NOMO-1 treated with DMSO at 0.1 percent for 48 hours (cell line): ENCODE measurements at regions not wholly inside any gene's neighbourhood (a gene's known extent, or its start where the extent isn't known, plus 50 kb on each side); places are given as distances from the start of the nearest gene placed in this dataset.
"Not testable (repeated sequence)": the region's sequence is repeated elsewhere in the genome, so short reads cannot be mapped to it uniquely, and the experiment has no call there.

Experiments
- DNase-seq: peaks from one replicate; lab custom pipeline; 2025; ENCODE audit not compliant: unreplicated experiment; lab: John Stamatoyannopoulos, UW

DNA sequence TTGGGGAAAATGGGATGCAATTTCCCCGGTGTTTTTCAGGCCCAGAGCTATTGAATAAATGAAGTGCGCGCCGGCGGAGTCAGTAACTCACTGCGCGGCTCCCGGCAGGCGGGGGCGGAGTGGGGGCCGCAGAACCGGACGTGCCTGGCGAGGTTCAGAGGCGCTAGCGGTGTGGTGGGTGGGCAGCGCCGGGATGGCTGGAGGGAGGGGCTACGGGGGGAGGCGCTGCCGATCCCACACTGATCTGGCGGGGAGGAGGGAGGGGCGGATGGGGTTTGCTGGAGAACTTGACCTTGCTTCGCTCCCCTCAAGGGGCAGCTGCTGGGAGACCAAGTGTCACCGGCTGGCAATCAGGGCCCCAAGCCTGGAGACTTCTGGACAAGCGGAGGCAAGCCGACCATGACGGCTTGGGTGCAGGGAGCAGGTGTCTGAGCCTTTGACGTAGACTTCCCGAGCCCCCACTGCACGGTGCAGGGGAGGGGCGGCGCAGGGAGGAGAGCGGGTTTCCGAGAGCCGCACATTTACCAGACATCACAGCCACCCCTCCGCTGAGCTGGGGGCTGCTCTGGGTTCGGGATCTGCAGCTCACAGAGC lies 174.1 kb upstream of the RTL1 start:
- no peak for DNase-seq

DNA sequence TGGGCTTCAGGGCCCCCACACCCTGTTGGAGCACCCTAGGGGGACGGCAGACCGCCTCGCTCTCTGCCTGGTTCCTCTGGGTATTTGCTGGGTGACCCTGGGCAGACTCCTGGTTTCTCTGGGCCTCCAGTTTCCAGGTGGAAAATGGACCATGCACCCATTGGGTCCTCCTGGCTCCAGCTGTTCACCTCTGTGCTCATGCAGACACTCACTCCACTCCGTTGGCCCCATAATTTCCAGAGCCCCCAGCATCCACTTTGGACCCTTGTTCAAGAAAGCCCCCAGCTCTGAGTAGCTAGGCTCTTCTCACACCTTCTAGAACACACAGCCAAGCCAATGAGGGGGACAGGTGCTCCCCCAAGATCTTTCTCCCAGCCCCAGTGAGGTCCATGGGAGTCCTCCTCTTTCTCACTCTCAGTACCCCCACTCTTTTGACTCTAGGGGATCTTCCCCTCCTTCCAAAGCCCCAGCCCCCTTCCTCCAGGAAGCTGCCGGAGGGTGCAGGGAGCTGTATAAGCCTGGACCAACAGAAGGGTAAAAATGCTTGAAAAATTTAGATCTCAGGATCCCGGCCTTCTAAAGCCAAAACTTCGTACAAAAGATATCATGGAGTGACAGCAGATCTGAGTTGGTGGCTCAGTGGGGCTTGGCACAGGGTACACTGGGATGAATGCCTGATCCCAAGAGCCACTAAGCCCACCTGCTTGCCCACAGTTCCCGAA lies 174.8 kb upstream of the RTL1 start:
- DNase-seq = no peak

DNA sequence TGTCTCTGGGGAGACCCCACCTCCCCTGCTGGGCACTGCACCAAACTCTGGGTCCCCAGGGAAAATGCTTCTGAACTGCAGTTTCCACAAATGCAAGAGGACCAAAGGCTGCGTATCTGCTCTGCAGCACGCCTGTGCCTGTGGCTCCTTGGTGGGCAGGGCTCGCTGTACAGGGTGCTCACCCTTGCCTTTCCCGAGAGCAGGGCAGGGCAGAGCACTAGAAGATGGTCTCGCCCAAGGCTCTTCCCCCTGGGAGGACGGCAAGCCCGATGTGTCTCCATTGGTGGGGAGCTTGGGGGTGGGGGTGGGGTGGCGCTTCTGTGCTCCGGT lies 175.3 kb upstream of the RTL1 start:
- no peak for DNase-seq

DNA sequence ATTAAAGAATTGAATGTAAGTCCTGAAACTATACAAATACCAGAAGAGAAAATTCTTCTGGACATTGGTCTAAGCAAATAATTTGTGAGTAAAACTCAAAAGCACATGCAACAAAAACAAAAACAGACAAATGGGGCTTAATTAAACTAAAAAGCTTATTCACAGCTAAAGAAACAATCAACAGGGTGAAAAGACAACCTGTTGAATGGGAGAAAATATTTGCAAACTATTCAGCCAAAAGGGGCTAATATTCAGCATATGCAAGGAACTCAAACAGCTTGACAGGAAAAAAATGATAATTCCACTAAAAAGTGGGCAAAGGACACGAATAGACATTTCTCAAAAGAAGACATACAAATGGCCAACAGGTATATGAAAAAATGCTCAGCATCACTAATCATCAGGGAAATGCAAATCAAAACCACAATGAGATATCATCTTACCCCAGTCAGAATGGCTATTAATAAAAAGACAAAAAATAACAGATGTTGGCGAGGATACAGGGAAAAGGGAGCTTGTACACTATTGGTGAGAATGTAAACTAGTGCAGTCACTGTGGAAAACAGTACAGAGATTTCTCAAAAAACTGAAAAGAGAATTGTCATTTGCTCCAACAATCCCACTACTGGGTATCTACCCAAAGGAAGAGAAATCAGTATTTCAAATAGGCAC lies 177.5 kb upstream of the RTL1 start:
- DNase-seq = no peak

DNA sequence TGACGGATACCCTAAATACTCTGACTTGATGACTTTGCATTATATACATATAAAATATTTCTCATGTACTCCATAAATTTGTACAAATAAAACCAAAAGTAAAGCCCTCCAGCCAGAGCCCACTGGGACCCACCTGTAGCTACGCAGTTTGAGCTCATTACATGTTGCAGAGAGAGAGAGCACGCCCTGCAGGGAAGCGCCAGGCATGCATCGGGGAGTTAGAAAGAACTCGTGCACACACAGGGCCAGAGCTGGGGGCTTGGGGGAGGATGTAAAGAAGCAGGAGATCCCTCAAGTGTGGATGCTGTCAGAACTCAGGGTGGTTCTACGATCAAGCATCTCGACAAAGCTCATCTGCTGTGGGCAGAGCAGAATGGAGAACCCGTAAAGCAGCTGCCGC lies 178.5 kb upstream of the RTL1 start:
- no peak for DNase-seq

DNA sequence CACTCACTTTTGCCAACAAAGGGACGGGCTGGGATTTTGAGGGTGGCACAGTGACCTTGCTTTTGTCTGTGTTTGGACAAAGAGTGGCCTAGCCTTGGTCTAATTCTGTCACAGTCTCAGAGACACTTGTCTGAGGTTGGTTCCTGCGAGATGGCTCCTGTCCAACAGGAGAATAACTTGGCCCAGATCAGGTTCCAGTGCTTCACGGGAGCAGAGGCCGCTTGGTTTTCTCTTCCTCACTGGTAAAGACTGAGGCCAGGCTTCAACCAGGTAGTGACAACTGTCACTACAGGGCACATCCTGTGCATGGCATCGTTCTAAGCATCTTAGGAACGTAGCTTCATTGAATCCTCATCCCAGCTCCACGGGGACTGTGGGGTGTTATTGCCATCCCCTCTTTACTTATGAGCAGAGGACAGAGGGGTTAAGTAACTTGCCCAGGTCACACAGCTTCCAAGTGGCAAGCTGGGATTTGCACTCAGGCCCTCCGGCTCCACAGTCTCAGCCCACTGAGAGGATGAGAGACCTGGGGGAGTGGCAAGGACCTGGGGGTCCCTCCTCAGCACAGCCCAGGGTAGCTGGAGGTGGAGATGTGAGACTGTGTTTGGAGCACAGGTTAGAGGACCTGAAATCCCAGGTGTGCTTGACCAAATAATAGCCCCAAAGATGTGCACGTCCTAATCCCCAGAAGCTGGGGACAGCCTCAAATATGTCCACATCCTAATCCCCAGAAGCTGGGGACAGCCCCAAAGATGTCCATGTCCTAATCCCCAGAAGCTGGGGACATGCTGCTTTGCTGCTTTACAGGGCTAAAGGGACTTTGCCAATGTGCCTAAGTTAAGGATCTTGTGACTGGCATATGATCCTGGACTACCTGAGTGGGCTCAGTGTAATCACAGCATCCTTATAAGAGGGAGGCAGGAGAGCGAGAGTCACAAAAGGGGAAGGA lies 179.2 kb upstream of the RTL1 start:
- DNase-seq = no peak

DNA sequence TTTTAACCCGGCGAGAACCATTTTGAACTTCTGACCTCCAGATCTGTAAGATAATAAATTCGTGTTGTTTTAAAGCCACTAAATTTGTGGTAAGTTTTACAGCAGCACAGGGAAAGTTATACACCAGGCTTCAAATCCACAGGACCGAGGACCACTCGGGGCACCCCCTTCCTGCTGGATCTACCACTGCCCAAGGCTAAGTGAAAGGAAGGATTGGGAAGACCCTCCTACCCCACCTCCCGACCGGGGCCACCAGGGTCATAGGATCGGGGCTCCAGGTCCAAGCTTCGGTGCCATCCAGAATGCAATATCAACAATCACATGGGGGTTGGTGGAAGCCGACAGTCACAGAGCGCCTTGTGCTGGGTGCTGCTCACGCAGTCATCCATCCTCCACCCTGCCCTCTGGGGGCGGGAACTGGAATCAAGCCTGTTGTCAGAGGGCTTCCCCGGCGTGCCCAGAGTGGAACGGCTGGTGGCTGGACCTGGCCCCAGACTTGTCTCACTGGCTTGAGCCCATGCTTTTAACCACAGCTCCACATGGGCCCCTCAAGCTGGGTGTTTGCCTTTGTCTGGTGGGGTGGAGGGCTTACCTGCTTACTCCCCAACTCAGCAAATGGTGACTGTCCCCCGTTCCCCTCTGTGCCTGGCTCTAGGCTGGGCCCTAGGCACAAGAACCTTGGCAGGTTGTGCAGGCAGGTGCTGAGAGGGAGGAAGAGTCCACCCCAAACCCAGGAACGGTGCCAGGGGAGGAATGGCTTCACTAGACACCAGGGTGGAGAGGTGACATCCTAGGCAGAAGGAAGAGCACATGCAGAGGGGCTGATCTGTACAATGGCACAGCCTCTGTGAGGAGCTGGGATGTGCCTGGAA lies 180.3 kb upstream of the RTL1 start:
- no peak for DNase-seq

DNA sequence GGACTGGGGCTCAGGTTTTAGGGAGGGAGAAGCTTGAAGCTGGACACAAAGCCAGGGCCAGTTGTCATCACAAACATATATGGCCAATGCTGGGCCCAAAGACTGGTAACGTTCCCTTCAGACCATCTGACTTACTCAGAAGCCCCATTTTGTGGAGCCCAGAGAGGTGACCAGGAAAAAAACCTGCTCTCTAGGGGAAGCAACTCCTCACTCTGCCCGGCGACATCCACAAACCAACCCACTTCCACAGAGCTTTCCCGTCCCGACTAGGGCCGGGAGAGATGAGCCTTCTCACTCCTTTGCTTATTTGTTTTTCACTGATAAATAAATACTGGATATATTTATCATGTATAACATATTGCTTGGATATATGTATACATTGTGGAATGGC lies 180.9 kb upstream of the RTL1 start:
- no peak for DNase-seq

DNA sequence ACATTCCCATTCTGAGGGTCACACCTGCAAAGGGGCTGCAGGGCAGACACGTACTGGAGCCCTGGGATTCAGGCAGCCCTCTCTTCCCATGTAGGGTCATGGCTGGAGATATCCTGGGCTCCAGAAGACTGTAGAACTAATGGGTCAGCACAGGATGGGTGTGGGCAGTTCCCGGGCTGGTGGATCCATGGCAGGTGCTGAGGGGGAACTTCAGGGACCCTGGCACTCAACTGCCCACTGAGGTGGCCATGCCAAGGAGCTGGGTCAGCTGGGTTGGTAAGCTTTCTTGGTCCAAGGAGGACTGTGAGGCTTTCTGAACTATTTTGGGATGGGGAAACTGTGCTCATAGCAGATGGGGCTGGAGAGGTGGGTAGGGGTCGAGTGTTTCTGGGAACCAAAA lies 183.4 kb upstream of the RTL1 start:
- no peak for DNase-seq

DNA sequence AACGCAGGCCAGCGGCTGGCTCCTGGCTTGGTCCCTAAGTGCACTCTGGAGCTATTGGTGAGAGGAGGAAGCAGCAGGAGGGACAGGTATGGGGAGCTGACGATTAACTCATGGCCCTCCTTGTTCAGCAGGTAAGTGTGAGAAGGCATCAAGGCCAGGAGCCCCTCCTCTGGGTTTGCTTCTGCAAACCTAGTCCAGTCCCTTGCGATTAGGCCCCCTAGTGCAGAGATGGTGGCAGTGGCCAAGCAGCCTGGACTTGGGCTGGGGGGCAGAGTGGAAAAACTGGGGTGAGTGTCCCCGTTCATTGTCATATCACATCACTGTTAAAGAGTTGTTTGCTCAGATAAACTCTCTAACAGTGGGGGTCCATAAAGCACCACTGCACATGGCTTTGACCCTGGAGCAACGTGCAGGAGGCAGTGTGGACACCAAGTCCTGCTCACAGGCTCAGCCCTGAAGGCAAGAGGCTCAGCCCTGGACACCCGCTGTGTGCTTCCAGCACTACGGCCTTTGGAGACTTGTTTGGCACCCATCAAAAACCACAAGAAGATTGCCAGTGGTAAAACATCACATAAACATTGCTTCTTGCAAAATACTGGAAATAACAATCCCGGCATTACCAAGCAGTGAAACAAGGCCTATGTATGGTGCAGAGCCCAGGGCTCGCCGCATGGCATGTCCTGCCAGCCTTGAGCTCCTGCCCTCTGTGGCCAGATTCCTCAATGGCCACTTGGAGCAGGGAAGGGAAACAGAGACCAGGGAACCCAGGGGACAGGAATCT lies 184.3 kb upstream of the RTL1 start:
- no peak for DNase-seq

DNA sequence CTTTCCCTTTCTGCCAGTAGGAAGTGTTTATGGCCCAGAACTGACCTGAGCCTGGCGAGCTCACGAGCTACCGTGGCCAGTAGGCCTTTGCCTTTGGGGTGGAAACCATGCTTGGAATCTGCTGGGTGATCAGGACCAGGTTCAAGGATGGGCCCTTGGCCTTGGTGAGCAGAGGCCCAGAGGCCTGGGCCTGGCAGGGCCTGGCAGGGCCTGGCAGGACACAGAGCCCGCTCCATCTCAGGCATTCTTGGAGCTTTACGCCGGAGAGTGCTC lies 184.8 kb upstream of the RTL1 start:
- DNase-seq = no peak

DNA sequence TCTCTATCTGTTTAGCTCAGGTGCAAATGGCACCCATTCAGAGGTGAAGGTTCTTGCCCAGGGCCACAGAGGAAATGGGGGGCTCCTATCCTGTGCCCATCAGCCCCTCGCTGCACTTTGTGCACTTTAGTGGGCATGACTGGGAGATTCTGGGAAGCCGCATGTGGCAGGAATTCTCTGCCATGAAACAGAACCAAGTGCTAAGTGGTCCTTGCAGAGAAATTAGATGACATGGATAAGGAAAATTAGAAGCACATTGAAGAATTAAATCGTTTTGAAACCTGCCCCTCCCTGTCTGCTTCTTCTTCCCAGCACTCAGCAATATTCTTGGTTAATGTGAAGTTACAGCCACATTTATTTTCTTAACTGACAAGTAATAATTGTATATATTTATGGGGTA lies 185.2 kb upstream of the RTL1 start:
- DNase-seq = no peak

DNA sequence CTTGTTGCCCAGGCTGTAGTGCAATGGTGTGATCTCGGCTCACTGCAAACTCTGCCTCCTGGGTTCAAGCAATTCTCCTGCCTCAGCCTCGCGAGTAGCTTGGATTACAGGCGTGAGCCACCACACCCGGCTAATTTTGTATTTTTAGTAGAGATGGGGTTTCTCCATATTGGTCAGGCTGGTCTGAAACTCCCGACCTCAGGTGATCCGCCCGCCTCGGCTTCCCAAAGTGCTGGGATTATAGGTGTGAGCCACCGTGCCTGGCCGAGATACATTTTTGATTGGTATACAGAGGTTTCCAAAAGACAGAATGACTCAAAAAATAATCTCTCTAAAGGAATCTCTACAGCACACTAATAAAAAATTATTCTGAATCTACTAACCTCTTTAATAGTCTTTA lies 187.0 kb upstream of the RTL1 start:
- DNase-seq = not testable (repeated sequence)

DNA sequence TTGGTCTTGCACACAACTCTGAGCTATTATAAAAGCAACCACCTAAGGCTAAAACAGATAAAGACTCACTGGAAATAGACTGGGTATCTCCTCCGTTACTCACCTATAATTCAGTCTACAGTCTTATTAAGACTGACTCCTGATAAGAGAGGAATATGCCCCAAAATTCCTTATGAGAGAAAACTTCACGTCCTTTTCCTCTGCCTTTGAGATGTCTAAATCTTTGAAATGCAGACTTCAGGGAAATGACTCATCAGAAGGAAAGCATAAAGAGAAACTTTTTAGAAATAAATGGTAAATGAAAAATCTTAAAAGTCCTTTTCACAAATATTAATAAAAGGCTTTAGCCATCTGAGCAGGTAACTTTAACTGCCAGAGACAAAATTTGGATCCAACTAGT lies 187.5 kb upstream of the RTL1 start:
- DNase-seq = no peak

DNA sequence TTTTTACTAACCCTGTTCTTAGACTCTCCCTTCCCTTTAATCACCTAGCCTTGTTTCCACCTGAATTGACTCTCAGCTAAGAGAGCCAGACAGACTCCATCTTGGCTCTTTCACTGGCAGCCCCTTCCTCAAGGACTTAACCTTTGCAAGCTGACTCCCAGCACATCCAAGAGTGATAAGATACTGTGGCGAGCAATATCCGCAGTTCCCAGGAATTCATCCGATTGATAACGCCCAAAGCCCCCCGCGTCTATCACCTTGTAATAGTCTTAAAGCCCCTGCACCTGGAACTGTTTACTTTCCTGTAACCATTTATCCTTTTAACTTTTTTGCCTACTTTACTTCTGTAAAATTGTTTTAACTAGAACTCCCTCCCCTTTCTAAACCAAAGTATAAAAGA lies 191.4 kb upstream of the RTL1 start:
- not testable (repeated sequence) for DNase-seq

DNA sequence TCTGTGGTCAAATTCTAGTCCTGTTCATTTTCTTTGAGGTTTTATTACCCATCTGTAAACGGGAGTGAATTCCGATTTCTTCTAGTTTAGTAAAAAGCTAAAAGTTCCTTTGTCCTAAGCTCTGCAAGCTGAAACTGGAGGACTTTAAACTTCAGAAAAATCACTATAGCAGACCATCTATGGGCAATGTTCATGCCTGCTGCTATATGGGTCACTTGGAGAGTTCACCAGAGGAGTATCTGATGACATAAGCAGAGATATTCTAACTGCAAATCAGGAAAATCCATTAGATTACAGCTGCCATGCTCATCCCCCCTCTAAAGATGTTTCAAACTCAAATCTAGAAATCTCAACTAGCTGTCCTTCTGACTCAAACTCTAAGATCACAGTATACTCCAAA lies 193.0 kb upstream of the RTL1 start:
- no peak for DNase-seq

DNA sequence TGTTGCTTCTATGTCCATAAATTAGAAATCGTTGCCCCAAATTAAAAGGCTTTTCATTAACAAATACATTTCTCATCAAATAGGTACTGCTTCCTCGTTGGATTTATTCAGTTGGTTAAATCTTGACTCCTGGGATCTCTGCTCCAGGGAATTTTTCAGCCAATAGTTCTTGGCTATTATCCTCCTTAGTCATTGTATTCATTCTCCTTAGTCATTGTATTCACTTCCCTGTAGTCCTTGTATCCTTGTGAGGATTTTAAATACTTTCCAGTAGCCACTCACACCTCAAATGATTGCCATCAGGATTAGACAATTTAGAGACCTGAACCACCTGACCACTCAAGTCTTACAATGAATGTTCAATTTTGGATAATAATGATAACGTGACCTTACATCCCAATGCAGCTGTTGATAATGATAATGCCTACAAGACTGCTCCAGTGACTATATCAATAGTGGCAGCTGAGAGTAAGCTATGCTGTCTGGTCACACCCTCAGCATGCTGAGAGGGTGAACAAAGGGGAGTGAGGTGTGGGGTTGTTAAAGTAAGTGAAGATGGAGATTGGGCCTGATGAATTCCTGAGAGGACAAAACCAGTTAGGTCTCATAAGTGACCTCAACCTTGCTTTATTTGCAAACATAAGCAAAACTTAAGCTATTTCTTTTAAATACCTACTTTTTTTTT lies 193.7 kb upstream of the RTL1 start:
- DNase-seq = no peak

DNA sequence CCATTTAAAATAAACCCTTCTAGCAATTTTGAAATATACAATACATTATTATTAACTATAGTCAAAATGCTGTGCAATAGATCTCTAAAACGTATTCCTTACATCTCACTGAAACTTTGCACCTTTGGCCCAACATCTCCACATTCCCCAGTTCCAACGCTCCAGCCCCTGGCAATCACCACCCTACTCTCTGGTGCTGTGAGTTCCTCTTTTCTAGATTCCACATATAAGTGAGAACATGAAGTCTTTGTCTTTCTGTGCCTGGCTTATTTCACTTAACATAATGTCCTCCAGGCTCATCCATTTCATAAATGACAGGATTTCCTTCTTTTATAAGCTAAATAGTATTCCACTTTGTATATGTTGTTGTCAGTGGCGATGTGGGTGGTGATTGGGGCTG lies 194.7 kb upstream of the RTL1 start:
- DNase-seq = no peak

DNA sequence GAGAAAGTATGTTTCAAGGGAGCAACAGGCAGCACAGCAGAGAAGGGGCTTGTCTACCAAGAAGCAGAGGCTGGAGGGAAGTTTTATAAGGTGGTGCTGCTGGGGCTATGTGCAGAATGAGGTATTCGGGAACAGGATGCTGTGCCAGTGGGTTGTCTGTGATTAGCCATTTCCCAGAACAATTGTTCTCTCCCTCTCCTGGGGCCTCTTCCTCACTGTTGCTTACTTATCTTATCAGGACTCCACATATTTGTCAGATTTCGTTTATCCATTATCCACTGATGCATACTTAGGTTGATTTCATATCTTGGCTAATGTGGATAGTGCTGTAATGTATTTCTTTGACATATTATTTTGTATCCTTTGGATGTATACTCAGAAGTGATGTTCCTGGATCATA lies 195.1 kb upstream of the RTL1 start:
- DNase-seq = no peak
